Endodermal cell (in vitro differentiated cells): ENCODE measurements at regions not wholly inside any gene's neighbourhood (a gene's known extent, or its start where the extent isn't known, plus 50 kb on each side); places are given as distances from the start of the nearest gene placed in this dataset.

Source experiments
- DNase-seq: peaks from one replicate; pipeline ENCODE4 v3.0.0-alpha.2; 2017
- H3K27ac ChIP-seq: 2 replicates; pipeline ENCODE4 v1.5.1; 2013; ENCODE audit warnings: mild to moderate bottlenecking, low read depth, low read length, moderate library complexity
- H3K27me3 ChIP-seq: 2 replicates; pipeline ENCODE4 v1.6.1; 2013; ENCODE audit warnings: mild to moderate bottlenecking, low read length, moderate library complexity; ENCODE audit not compliant: insufficient read depth, control insufficient read depth, poor library complexity, severe bottlenecking
- H3K36me3 ChIP-seq: 2 replicates; pipeline ENCODE4 v1.7.0; 2013; ENCODE audit warnings: mild to moderate bottlenecking, low read length, moderate library complexity; ENCODE audit not compliant: control insufficient read depth, insufficient read depth
- H3K4me1 ChIP-seq: one replicate; pipeline ENCODE4 v1.7.0; 2013; ENCODE audit warnings: low read length; ENCODE audit not compliant: control insufficient read depth, insufficient read depth
- H3K4me3 ChIP-seq: 2 replicates; pipeline ENCODE4 v1.5.1; 2013; ENCODE audit warnings: mild to moderate bottlenecking, low read length, moderate library complexity
- H3K9ac ChIP-seq: 2 replicates; pipeline ENCODE4 v1.6.1; 2013; ENCODE audit warnings: mild to moderate bottlenecking, low read length, moderate library complexity; ENCODE audit not compliant: poor library complexity, severe bottlenecking; ENCODE audit errors: extremely low read depth
- H3K9me3 ChIP-seq: 2 replicates; pipeline ENCODE4 v1.6.1; 2013; ENCODE audit warnings: mild to moderate bottlenecking, low read length, moderate library complexity; ENCODE audit not compliant: control insufficient read depth
- H3K27ac Mint-ChIP-seq: 2 replicates; pipeline ENCODE4 v1.8.0; 2020; ENCODE audit warnings: mixed read lengths
- H3K27me3 Mint-ChIP-seq: 2 replicates; pipeline ENCODE4 v1.8.0; 2021; ENCODE audit warnings: mild to moderate bottlenecking, mixed read lengths; ENCODE audit not compliant: insufficient read depth
- H3K36me3 Mint-ChIP-seq: 2 replicates; pipeline ENCODE4 v1.8.0; 2020; ENCODE audit warnings: low read depth, mixed read lengths
- H3K4me1 Mint-ChIP-seq: 2 replicates; pipeline ENCODE4 v1.8.0; 2020; ENCODE audit warnings: mixed read lengths
- H3K4me3 Mint-ChIP-seq: 2 replicates; pipeline ENCODE4 v1.8.0; 2020; ENCODE audit warnings: mild to moderate bottlenecking, moderate library complexity, mixed read lengths
- H3K9me3 Mint-ChIP-seq: 2 replicates; pipeline ENCODE4 v1.8.0; 2020; ENCODE audit warnings: mild to moderate bottlenecking, mixed read lengths
- WGBS, 2 experiments: methylation state at CpG; one replicate each; pipeline versions ENCODE4 v1.1.5 to v1.1.7; 2013; ENCODE audit warnings: missing lambda C conversion rate in 2 of 2, mixed read lengths in 1 of 2; ENCODE audit not compliant: insufficient coverage in 1 of 2, insufficient read length in 1 of 2; 5-methylcytosine and 5-hydroxymethylcytosine counted together
- TF ChIP-seq, protein P1 (sequence below): fragments of 200-600 bp; sonication (generic); conservative IDR thresholded peaks from 2 replicates; pipeline ENCODE4 v1.5.0; 2021; ENCODE audit warnings: antibody characterized with exemption, mild to moderate bottlenecking

DNA sequence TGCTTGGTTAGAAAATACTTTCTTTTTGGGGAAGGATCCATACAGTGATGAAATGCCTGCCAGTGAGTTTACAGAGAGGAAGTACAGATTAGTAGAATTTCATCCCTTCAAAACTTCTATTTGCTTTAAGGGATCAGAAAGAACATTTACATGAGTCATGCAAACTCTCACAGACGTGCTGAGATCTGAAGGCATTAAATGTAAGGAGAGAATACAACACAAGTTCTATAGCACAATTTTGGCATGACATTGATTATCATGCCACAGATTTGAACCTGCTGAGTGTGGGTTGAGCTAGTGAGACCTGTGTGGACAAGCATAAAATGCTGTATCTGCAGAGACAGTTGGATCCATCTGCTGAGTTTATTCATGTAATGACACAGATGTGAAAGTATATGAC is 613.6 kb upstream of the SEMA6A start:
- no peak overlapping the region for H3K4me3 ChIP-seq
- TF ChIP-seq, protein P1, sequence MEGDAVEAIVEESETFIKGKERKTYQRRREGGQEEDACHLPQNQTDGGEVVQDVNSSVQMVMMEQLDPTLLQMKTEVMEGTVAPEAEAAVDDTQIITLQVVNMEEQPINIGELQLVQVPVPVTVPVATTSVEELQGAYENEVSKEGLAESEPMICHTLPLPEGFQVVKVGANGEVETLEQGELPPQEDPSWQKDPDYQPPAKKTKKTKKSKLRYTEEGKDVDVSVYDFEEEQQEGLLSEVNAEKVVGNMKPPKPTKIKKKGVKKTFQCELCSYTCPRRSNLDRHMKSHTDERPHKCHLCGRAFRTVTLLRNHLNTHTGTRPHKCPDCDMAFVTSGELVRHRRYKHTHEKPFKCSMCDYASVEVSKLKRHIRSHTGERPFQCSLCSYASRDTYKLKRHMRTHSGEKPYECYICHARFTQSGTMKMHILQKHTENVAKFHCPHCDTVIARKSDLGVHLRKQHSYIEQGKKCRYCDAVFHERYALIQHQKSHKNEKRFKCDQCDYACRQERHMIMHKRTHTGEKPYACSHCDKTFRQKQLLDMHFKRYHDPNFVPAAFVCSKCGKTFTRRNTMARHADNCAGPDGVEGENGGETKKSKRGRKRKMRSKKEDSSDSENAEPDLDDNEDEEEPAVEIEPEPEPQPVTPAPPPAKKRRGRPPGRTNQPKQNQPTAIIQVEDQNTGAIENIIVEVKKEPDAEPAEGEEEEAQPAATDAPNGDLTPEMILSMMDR = no peak
- no peak for DNase-seq
- H3K4me1 ChIP-seq = no peaks in the 10 kb centered on the region
- Mint-ChIP-seq H3K9me3 (no peaks in the 10 kb centered on the region), H3K4me3 (no peak overlapping the region), H3K27me3 (no peaks in the 10 kb centered on the region), H3K36me3 (no peaks in the 10 kb centered on the region), H3K27ac (no peak overlapping the region), H3K4me1 (peaks cover 26% of the 10 kb centered on the region)
- no peaks in the 10 kb centered on the region for H3K9me3 ChIP-seq
- H3K27ac ChIP-seq = no peak overlapping the region
- H3K9ac ChIP-seq = no peak overlapping the region
- H3K36me3 ChIP-seq = no peaks in the 10 kb centered on the region
- H3K27me3 ChIP-seq = no peaks in the 10 kb centered on the region
- WGBS, 2 experiments = 50 to 86% methylated on average over 1 of the region's 1 CpG

DNA sequence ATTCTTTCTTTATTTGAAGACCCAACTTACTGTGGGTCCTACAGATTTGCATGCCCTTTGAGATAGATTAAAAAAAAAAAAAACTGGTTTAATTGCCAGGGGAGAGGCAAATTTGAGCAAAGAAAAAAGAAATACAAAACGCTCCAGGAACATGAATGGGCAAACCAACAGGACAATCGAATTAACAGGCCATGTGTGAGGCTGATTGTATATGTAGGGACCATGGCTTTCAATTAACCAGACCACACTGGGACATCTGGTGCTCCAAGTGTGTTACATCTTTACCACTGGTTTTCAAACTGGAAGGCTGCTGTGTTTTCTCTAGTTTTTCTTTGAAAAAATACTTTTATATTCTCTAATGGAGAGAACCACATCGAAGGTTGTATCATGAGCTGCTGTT is 612.1 kb upstream of the SEMA6A start:
- H3K9me3 ChIP-seq = no peaks in the 10 kb centered on the region
- Mint-ChIP-seq H3K4me3 (no peak overlapping the region), H3K36me3 (no peaks in the 10 kb centered on the region), H3K4me1 (peaks cover 26% of the 10 kb centered on the region), H3K27ac (no peak overlapping the region), H3K27me3 (no peaks in the 10 kb centered on the region), H3K9me3 (no peaks in the 10 kb centered on the region)
- TF ChIP-seq, protein P1 = no peak
- 90 to 100% methylated on average over 2 of the region's 3 CpGs for WGBS, 2 experiments
- no peak overlapping the region for H3K27ac ChIP-seq
- H3K4me3 ChIP-seq = no peak overlapping the region
- H3K9ac ChIP-seq = no peak overlapping the region
- H3K4me1 ChIP-seq = no peaks in the 10 kb centered on the region
- DNase-seq = no peak
- H3K36me3 ChIP-seq = no peaks in the 10 kb centered on the region
- no peaks in the 10 kb centered on the region for H3K27me3 ChIP-seq

DNA sequence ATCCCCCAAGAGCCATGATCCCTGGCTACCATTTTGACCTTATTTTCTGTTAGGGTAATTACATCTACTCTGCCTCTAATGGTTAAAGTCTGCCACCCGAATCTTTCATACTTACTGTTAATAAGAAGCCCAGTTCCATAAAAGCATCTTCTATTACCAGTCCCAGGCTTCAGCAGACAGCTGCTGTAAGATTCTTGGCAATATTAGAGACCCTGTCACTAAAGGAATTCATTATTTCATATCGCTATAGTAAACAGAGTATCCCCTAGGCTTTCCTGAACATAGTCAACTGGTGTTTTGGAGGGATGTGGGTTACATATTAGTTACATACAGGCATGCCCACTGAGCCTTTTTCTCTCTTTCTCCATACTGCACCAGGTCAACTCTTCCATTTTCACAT is 608.7 kb upstream of the SEMA6A start:
- Histone ChIP-seq H3K36me3 (no peaks in the 10 kb centered on the region), H3K4me1 (no peaks in the 10 kb centered on the region), H3K4me3 (no peak overlapping the region), H3K27me3 (no peaks in the 10 kb centered on the region), H3K9me3 (no peaks in the 10 kb centered on the region), H3K9ac (no peak overlapping the region), H3K27ac (no peak overlapping the region)
- H3K27me3 Mint-ChIP-seq = no peaks in the 10 kb centered on the region
- 75 to 94% methylated on average over 1 to 2 of the region's 2 CpGs for WGBS, 2 experiments
- TF ChIP-seq, protein P1 = no peak
- H3K4me1 Mint-ChIP-seq = peaks cover 12% of the 10 kb centered on the region
- H3K27ac Mint-ChIP-seq = no peak overlapping the region
- H3K36me3 Mint-ChIP-seq = no peaks in the 10 kb centered on the region
- no peaks in the 10 kb centered on the region for H3K9me3 Mint-ChIP-seq
- H3K4me3 Mint-ChIP-seq = no peak overlapping the region
- DNase-seq = no peak
